Stimulated activated CD4-positive, alpha-beta T cell treated with anti-CD3 and anti-CD28 coated beads, Interleukin-4, amount 100 ng/mL, for 48 hours (primary cell): ENCODE measurements at regions not wholly inside any gene's neighbourhood (a gene's known extent, or its start where the extent isn't known, plus 50 kb on each side); places are given as distances from the start of the nearest gene placed in this dataset.

Experiments
- DNase-seq, 2 donors: peaks; one replicate each; pipeline ENCODE4 v3.0.0-alpha.2; 2020; ENCODE audit warnings: low read depth in 2 of 2

DNA sequence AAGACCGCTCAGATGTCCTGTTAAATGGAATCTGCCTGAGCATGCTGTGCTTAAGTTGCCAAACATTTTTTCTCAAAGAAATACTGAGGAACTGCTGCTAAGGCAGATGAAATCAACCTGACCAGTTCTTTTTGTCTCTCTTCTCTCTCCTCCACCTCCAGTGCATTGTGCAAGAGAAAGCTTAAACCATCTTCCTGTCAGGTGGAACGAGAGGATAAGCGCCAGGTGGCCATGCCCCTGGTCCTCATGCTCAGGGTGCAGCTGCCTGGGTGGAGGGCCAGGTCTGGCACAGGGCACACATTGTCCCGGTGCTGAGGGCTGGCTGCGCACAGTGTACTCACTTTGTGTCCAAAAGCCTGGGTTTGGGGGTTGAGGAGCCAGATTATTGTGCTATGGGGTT, 176.2 kb upstream of the TP63 start:
- no peak for DNase-seq

DNA sequence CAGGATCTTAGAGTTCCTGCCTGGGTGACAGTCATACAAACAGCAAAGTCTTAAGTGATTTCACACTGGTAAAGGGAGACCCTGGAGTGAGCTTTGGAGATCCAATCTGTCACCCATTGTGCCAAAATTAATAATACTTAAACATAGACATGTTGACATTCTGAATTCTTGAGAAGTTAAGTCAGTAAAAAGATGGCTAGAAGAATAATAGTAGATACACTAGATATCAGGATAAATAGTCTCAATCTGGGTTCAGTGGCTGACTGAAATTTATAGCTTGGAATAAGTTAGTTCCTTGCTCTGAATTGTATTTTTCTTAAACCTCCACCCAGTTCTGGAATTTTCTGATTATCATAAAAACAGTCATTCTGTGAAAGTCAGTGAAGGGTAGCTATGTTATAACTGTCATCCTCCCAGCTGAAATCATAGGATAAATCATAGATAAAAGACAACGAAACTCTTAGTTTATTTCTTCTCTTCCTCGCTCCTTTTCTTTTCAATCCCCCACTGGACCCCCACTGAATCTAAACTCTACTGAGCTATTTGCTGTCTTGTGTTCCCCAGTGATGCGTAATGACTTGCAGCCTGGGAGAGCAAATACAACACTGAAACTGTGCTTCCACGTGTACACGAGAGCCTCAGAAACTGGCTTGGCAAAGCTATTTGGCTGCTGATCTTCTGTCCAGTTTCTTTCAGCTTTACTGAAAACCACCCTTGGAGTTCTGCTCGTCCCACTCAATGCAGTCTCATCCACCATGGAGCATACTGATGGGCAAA, 175.4 kb upstream of the TP63 start:
- DNase-seq, result no peak

GRCh38 chr3:189457201-189457607, 174.0 kb upstream of the TP63 start:
- no peak for DNase-seq

DNA sequence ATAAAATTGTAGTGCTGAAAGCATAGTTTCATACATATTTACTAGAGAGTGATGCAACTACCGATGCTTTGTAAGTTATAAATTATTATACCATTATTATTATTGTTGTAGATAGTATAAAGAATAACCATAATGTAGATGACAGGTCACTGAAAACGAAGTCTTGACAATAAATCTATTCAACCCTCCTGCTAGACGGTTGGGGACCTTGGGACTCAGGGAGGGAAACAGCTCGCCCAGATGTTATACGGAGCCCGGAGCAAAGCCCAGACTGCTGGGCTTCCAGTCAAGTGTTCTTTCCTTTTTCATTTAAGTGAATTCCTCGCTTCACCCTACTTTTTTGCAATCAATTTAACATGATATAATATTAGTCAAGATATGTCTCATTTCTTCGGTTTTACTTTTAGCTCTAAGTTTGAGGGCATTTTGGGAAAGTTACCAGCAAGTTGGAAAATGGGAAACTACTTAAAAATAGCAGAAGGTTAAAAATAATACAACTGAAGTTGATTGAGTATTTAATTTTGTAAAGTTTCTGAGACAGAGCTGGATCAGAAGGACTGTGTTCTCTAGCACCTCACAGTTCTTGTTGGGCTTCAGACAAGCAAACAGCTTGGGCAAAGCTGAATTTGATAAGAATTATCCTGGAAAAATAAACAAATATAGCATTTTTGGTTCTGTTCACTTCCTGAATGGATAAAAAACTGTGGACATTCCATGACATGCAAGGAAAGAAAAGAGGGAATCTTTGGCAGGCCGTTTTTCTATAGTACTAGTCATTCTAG, 173.4 kb upstream of the TP63 start:
- no peak for DNase-seq

DNA sequence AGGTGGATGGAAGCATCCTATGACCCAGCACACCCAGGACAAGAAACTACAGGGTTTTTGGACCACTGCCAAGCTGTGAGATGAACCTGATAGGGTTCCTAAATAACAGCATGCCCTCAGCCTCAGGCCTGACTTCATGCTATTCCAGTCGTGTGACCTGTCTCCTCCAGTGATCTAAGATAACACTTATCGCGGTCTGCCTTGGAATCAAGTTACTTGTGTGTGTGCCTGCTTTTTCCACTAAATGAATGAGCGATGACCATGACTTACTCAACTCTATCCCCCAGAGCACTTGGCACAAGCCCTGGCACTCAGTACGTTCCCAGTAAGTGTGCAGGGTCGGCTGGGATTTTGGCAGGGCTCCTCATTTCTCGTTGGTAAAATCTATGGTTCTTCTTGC, 172.7 kb upstream of the TP63 start:
- DNase-seq, result no peak

- DNase-seq, result no peak
Observed at GRCh38 chr3:189459231-189459630, 172.0 kb upstream of the TP63 start.

GRCh38 chr3:189460511-189460910, 170.7 kb upstream of the TP63 start:
- DNase-seq, result no peak

DNA sequence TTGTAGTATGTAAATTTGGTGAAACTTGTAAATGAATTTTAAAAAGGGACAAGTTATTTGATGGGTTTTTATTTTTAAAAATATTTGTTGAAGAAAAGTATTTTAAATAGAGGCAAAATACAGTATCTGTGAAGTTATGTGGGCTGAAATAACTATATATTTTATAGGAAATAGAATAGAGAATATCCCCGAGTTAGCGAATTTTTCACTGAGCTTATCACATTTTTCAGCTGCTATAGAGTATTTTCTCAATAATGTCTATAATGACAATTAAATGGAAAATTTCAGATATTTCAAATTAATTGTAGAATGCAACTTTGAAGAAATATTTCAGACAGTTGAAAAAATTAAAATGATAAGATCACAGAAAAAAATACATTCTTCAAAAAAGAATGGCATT, 166.4 kb upstream of the TP63 start:
- no peak for DNase-seq

- DNase-seq, result no peak
Observed at GRCh38 chr3:189466004-189466403, 165.2 kb upstream of the TP63 start.

DNA sequence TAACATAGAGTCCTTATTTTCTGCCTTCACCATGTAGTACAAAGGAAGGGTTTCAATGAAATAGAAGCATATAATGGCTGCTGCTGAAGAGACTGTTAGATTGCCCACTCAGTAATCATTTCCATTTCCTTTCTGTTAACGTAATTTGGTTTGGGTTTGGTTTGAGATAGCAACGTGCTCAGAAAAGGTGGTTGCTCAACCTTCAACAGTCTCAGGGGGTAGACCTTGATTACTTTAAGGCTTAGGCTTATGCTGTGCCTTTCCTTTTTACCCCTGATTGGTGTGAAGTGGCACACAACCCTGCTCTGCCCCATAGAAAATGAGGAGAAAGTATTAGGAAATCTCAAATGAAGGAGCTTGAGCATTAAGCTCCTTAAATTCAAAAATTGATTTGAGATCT, 163.7 kb upstream of the TP63 start:
- no peak for DNase-seq

GRCh38 chr3:189474944-189475343, 156.2 kb upstream of the TP63 start:
- DNase-seq, result no peak

- no peak for DNase-seq
Observed at GRCh38 chr3:189477614-189478013, 153.6 kb upstream of the TP63 start.

GRCh38 chr3:189486556-189486955, 144.6 kb upstream of the TP63 start:
- no peak for DNase-seq

DNA sequence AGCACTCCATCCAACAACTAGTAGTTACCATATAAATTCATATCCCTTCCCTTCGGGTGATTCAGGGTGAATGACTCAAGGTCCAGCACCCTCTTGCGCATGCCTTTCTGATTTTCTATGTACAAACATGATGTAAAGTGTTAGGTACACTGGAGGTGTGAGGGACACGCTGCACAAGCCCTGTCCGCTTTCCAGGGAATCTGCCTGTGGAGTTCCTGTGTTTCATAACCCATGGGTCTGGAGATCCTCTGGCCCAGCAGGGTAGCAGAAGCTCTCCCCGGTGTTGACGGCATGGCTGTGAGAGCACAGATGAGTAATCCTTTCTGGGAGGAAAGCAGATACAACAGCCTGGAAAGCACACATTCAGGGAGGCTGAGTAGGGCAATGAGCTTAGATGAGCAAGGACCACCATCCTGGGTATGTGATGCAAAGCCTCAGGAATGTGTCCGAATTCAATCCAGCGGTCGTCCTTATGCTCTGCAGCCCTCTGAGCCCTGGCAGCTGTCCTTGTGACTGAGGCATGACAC, 142.9 kb upstream of the TP63 start:
- no peak for DNase-seq

DNA sequence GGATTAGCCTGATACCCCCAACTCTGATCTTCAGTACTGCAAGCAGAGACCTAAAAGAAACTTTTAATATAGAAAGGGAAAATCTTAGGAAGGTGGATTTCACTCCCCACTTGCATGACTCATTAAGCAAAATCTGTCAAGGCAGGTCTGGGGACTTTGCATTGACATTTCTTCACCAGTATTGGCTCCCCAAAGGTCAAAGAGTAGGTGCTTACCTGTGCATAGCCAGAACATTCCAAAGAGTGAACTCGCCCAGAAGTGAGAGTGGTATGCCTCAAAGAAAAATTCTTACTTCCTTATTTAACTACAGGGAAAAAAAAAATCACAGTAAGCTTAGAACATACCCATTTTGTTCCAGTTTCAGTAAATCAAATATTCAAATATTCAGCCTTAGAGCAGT, 140.9 kb upstream of the TP63 start:
- no peak for DNase-seq

DNA sequence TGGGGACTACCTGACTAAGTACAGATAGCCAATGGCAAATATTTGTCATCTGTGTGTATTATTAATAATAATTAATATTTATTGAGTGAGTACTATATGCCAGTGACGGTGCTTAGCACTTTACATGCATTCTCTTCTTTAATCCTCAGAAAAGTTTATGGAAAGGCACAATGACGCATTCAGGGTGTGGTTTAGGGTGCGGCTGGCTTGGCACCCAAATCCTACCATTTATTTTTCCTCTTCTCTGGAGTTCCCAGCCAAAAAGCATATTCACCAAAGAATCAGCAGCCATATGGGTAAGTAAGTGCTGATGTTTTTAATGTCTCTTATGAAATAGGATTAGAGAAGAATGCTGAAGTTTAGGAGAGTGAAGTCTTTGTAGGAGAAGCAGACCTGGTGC, 140.4 kb upstream of the TP63 start:
- DNase-seq, result no peak

- DNase-seq, result no peak
Observed at GRCh38 chr3:189491831-189492230, 139.4 kb upstream of the TP63 start.

- DNase-seq, result no peak
Observed at GRCh38 chr3:189493271-189493670, 137.9 kb upstream of the TP63 start.

- DNase-seq, result no peak
Observed at GRCh38 chr3:189494632-189495031, 136.6 kb upstream of the TP63 start.

- no peak for DNase-seq
Observed at GRCh38 chr3:189496375-189497138, 134.6 kb upstream of the TP63 start.

GRCh38 chr3:189498995-189499704, 132.0 kb upstream of the TP63 start:
- no peak for DNase-seq

DNA sequence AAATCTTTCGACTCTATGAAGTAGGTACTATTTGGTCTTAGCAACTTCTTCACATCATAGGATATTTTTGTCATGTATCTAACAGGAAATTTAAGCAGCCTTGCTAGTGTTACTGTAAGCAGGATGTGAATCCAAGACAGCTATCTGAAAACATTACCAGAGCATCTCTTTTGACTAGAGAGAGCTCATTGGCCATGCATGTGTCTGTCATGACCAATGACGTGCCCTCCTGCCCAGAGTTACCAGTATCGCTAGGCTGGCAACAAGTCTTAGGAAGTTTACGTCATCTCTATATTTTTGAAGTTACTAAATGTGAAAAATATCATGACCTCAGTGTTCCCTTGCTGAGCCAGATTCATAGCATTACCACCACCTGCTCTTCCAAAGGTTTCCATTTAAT, 130.9 kb upstream of the TP63 start:
- DNase-seq, result no peak
